Eye (tissue), 1 donor: ENCODE measurements at regions not wholly inside any gene's neighbourhood (a gene's known extent, or its start where the extent isn't known, plus 50 kb on each side); places are given as distances from the start of the nearest gene placed in this dataset.
A peak's percentile ranks its signal among the peaks of the same experiment; 100 is the strongest.
"Not testable (repeated sequence)": the region's sequence is repeated elsewhere in the genome, so short reads cannot be mapped to it uniquely, and the experiment has no call there.

ENCODE experiments used
- DNase-seq: peaks from one replicate; pipeline ENCODE4 v3.0.0-alpha.2; 2015

DNA sequence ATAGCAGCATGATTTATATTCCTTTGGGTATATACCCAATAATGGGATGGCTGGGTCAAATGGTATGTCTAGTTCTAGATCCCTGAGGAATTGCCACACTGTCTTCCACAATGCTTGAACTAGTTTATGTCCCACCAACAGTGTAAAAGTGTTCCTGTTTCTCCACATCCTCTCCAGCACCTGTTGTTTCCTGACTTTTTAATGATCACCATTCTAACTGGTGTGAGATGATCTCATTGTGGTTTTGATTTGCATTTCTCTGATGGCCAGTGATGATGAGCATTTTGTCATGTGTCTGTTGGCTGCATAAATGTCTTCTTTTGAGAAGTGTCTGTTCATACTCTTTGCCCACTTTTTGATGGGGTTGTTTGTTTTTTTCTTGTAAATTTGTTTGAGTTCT is 54.0 kb upstream of the GPR89A start:
- not testable (repeated sequence) for DNase-seq

DNA sequence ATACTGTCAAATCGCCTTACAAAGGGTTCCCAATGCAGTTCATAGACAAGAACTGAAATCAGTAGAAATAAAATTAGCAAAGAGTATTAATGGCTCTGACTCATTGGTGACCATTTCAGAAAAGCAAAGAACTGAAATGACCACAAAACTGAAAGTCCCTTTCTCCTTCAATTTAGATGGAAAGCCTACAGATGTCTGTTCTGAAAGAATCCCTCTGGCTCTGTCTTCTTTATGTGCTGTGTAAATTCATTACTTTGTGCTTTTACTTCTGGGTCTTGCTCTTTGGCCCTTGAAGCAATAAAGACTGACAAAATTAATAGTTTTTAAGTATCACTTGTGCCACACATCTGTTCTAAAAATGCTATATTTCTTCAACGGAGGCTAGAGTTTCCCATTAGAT is 62.7 kb upstream of the GPR89A start:
- DNase-seq = no peak

DNA sequence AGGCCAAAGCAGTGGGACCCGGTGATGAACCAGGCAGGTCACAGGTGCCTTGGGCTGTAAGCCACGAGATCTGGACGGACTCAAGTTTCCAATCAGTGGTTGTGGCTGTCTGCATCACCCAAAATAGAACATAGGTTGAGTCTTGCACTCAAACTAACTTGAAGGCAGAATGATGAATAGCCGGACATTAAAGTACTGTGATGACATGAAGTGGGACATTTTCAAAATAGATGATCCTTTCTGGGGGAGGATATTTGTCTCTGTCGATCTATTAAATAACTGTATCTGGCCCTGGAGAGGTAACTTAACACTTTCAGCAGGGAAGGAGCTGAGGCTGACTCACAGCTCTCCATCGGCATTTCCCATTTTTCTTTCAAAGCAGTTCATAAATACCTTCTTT is 66.1 kb upstream of the GPR89A start:
- DNase-seq = not testable (repeated sequence)

DNA sequence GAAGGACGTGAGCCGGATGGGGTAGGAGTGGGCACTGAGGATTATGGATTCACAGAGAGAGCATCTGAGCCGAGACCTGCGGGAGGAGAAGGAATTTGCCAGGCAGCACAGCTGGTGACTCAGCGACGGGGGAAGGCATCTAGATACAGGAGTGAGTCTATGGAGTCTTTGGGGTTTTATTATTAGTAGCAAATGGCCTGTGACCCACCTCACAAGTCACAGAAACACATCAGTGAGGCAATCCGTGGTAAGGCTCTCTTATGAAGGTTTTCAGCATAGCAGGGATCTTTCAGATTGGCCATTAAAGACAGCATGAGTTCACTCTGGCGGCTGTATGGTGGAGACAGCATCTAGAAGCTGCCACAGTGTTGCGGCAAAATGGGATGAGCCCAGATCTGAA is 66.5 kb upstream of the GPR89A start:
- not testable (repeated sequence) for DNase-seq

DNA sequence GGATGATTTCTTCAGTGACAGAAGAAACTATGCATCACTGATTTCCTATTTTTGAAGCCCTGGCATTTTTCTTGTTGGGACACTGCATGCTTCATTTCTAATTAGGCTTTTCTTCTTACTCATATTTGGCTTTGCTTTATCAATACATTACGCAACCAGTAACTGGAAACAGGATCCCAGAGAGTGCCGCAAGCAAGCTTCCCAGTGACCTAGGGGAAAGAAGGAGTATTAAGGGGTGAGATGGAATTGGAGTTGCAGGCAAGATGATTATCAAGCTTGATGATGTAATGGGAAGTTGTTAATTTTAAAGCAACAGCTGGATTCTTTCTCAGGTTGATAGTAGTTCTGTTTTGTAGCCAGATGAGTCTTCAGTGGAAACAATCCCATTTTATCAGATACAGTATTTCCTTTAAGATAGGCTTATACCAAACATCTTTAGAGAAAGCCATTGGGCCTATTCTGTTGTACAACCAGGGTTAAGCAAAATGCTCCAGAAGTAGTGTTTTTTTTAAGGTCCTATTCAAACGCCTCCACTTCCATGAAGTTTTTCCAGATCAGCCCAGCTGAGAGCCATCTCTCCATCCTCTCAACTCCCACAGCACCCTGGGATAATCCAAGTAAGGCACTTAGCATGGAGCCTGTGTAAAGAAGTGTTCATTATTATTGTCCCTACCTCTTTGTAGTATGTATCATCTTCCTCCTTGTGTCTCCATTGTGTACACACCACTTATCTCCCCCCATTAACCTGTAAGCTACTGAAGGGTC is 69.5 kb upstream of the GPR89A start:
- not testable (repeated sequence) for DNase-seq

DNA sequence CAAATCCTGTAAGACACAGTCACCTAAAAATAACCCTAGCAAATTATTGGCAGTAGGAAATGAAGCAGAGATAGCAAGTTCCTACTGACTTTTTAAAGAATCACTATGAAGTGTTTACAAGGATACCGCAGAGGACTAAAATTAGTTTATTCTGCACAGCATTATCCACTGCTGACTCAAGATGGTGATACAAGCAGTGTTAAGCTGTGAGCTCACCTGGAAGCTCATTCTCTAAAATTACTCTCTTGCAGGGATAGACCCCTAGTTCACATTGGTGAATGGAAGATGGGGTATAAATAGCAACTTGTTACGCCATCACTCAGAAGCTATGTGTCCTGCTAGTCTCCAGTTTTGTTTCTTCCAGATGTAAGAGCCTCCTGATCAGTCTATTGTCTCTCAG is 70.8 kb upstream of the GPR89A start:
- DNase-seq = not testable (repeated sequence)

DNA sequence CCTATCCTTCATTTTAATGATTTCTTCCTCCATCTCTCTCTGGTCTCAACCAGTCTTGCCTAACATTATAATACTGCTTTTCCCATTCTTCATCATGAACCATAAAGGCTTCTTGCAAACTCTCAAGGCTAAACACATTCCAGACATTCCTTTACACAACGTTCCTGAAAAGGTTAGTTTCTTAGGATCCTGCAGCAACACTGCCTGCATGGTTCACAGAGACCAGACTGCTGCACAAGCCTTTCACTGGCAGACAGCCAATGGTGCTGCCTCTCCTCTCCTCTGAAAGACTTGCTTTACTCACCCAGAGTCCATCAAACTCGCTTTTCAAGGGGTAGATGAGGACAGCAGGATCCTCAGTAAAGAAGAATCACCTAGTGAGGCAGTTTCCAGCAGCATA is 72.3 kb upstream of the GPR89A start:
- DNase-seq = peak; percentile 53

DNA sequence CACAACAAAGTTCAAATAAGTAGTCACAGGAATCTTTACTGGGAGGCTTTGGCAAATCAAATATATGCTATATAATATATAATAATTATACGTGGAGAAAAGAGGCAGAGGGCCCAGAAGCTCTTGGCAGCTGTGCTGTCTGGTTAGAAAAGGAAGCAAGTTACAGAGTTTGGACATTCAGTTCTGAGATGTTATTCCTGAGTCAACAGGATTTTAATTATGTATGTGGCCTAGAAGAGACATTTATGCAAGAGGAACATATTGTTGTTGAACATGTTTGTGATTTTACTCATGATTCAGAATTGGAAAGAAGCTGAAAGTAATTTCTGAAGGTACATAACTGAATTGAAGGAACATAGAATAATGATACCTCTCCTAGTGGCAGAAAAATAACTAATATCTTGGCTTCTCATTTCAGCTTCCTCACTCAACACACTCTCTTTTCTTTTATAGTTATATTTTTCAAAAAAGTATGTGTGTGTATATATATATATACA is 79.7 kb upstream of the GPR89A start:
- DNase-seq = not testable (repeated sequence)

DNA sequence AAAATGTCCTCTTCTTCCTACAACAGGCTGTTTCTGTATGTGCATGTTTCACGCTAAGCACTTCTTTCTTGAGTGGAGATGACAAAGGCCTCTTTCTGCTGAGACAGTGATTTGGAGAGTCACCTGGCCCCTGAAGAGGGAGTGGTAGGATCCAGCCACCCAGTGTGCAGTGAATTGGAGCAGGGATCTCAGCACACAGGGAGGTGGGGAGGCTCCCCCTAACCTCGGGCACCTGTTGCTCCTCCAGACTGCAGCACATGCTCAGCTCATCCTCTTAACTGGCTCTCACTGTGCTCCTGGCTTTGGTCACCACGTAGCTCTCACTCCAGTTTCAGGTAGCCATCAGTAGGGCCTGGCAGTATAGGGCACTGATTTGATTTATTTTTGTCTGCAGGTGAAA is 87.6 kb upstream of the GPR89A start:
- not testable (repeated sequence) for DNase-seq

DNA sequence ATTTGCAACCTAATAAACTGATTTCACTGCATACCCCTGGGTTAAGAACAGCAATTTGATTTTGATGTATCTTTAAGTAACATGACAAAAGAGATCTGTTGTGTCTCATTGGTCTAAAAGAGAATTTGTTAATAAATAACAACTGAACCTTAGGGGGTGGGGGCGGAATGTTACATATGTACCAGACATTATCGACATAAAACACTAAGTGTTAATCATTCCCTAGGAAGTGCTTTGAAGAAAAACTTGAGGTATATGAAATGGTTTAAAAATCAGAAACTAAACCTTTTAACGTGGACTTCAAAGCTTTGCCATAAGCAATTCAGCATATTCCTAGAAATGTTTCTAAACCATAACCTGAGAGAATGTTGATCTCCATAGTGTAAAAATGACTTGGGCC is 88.5 kb upstream of the GPR89A start:
- DNase-seq = not testable (repeated sequence)

DNA sequence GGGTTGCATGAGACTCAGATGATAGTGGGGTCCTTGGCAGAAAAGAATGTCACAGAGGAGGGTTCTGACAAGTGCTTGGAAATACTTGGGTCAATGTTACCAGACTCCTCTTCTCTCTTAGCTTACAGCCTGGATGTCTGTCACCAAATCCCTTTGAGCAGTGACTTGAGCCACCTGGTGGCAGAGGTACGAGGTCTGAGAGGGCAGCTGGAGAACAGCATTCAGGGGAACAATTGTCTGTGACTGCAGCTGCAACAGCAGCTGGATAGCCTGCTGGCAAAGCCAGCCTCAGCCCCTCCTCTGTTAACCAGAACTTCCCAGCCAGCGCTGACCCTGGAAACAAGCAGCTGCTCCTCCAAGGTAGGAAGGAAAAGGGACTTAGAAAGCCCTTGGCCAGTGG is 87.6 kb upstream of the NBPF20 start:
- DNase-seq = not testable (repeated sequence)

DNA sequence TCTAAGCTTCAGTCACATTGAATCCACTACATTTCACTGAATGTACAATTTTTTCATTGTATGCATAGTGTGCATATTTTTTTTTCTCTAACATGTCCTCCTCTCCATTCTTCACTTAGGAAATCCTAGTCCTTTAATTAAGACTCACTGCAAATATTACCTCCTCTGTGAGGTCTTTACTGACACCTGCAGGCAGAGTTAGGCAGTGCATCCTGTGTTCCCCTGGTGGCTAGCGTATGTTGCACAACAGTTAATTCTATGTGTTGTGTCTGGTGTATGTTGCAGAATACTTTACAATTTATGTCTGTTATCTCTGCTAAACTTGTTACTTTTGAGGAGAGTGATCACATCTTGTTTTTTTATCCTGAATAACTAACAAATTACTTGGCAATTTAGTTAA is 82.7 kb upstream of the NBPF20 start:
- not testable (repeated sequence) for DNase-seq

DNA sequence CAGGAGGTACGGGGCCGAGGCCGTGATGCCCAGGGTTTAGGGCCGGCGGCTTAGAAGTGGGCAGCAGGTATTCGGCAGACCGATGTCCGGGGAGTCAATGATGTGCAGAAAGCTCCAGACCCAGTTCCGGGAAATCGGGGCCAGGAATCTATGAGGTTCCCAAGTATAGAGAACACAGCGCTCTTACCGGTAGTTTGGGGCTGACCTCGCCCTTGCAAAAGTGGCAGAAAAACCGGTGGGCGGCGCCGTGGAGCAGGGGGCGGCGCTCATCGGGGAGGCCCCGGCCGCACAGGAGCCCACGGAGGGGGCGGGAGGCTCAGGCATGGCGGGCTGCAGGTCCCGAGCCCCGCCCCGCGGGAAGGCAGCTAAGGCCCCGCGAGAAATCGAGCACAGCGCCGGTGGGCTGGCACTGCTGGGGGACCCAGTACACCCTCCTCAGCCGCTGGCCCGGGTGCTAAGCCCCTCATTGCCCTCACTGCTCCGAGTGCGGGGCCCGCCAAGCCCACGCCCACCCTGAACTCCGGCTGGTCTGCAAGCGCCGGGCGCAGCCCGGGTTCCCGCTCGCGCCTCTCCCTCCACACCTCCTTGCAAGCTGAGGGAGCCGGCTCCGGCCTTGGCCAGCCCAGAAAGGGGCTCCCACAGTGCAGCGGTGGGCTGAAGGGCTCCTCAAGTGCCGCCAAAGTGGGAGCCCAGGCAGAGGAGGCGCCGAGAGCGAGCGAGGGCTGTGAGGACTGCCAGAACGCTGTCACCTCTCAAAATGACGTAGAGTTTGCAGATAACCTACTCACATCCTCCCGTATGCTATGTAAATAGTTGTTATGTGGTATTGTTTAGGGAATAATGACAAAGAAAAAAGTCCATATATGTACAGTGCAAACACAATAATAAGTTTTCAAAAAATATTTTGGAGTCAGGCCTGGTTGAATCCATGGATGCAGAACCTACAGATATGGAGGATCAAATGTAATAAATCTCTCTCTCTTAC is 80.6 kb upstream of the NBPF20 start:
- DNase-seq = not testable (repeated sequence)

DNA sequence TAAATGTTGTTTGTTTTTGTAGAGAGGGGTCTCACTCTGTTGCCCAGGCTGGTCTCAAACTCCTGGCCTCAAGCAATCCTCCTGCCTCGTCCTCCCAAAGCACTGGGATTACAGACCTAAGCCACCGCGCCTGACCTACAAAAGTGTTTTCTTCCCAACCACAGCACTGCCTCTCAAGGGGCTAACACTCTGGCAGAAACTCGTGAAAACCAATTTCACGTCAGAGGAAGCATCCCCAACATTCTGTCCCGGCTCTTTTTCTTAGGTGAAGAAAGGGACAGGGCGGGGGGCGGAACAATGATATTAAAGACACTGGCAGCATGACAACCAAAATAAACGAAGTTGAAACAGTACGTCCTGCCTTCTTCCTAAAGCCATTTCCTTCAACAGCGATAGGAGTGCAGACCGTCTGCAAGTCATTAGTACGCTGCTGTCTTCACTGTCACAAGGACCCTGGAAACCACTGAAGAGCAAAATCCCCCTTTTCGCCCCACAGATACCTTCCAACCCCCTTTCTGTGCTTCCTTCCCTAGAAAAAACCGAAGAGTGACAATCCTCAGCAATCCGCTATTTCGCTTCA is 79.5 kb upstream of the NBPF20 start:
- not testable (repeated sequence) for DNase-seq

DNA sequence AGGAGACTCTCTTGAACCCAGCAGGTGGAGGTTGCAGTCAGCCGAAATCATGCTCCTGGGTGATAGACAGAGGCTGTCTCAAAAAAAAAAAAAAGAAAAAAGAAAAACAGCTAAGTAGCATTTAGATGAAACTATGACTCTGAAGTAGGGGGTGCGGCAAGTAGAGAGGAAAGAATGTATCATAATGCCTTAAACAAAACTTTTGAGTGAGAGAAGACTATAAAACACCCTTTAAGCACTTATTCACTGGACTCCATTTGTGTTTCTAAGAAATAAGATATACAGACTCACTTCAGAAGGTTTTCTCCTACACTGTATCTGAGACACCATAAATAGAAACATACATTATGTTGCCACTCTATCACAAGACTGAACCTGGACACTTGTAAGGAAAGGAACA is 78.9 kb upstream of the NBPF20 start:
- not testable (repeated sequence) for DNase-seq

DNA sequence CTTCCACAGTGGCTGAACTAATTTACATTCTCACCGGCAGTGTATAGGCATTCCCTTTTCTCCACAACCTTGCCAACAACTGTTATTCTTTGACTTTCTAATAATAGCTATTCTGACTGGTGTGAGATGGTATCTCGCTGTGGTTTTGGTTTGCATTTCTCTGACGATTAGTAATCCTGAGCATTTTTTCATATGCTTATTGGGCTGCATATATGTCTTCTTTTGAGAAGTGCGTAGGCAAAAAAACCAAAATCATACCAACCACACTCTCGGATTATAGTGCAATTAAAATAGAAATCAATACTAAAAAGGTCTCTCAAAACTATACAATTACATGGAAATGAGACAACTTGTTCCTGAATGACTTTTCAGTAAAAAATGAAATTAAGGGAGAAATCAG is 74.8 kb upstream of the NBPF20 start:
- not testable (repeated sequence) for DNase-seq

DNA sequence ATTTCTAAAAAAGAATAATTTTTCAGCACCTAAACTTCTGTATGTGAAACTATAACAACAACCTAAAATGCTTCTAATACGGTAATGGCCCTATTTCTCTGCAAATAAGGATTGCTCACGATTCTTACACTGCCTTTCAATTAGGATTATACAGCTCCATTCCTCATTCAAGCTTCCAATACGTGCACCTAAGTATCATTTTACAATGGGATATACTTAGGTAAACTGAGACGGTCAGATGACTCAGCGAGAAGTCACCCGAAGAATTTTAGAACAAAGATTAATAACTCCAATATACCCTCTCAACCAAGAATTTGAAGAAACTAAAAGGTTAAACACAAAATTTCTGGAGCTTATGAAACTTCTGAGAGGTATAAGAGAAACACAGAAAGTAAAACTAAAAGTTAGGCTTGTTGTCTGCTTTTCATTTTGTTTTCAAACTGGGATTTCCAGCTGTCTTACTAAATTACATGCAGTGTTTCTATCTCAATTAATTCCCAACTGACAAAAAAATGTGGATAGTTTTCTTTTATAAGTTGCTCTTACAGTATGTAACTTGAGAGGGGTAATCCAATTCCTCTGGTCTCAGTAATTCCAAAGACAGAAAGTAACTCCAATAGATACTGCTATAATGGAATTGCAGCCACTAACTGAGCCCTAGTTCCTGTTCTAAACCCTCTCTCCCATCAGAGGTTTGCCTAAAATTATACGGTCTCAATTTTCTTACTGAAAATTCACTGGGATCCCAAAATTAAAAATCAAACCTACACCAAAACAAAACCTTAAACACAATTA is 69.9 kb upstream of the NBPF20 start:
- not testable (repeated sequence) for DNase-seq

DNA sequence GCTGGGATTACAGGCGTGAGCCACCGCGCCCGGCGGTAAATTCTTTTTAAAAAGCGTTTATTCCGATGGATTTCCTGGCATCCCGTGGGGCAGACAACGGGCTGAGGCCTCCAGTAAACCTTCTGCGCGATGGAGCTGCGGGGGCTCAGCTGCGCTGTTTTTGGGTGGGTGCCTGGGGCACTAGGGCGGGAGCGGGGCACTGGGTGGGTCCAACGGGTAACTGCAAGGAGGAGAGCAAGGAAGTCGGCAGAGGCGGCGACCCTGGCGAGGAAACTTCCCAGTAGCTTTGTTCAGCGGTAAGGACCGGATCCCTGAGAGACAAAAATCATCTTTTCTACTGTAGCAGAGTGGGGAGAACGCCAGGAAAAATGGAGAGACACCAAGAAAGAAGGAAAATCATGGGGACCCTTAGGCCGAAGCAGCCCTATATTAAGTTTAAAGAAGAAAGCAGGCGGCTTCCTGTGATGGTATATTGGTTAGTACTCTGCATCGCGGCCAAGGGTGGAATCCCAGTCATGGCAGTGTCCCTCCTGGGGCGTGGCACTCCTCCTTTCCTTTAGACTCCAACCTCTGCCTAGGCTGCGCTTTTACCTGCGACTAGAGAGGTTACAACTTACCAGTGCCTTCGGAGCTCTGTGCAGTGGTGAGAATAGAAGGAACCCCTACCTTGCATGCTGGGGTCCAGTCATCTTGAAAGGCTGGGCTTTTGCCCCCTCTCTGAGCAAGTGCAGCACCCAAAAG is 63.0 kb upstream of the NBPF20 start:
- DNase-seq = not testable (repeated sequence)

DNA sequence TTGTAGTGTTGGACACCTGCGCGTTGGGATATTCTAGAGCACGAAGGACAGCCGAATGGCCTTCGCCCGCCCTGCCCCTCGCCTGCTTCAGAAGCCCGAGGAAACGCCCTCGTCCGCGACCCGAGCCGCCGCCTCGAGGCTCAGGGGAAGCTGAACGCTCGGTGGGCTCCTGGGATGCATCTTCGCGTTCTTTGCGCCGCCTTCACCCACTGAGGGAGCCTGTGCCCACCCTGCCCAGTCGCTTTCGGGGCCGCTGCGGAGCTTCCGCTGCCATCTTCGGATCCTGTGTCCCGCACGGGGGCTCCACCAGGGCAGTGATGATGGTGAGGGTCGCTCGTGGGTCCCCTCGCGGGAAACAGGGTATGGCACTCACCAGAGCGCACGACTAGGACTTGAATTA is 61.8 kb upstream of the NBPF20 start:
- DNase-seq = peak; percentile 17

DNA sequence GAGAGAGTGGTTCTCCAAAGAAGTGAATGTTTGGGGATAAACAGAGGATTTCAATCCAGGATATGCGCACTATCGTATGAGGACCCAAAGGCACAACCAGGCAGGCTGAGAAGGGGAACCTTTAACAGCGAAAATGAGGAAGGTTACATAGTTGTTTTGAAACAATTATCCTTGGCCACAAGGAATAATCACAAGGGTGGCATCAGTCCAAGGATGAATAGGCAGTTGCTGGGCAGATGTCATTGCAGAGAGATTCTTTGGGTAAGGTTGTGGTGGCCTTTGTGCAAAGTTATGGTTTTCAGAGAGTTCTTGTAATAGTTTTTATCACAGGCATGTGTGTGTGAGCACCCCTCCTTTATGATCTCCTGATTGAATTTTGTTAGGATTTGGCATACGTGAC is 58.9 kb upstream of the NBPF20 start:
- DNase-seq = not testable (repeated sequence)

DNA sequence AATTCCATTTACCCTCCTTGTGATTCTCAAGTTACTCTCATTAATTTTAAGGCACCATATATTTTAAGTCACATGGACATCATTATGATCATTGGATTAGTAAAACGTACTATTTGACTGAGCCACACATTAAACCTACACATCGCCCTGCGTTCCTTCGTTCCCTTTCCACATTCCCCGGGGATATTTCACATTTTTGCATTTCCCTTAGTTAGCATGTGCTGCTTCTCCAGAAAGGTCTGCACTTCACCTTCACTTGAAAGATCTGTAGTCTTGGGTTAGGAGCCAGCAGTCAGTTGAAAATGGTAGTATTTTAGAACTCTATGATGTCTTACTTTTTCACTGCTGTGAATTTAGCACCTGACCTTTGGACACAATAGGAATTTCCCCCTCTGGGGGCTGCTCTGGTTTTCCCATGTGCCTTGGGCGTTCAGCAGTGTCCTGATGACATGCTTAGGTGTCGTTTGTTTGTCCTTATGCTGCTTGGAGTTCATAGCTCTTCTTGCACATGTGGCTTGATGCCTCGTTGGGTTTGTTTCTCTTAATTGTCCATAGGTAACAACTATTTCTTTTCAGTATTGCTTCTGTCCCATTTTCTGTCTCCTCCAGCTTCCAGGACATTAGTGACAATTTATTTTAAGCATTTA is 56.9 kb upstream of the NBPF20 start:
- not testable (repeated sequence) for DNase-seq
